HG03520 (cell line): ENCODE measurements at regions not wholly inside any gene's neighbourhood (a gene's known extent, or its start where the extent isn't known, plus 50 kb on each side); places are given as distances from the start of the nearest gene placed in this dataset.
A peak's percentile ranks its signal among the peaks of the same experiment; 100 is the strongest.

Source experiments
- ATAC-seq: cut with Tn5 transposase; IDR thresholded peaks from one replicate; pipeline ENCODE4 v1.9.1; 2021; ENCODE audit warnings: mild to moderate bottlenecking, moderate library complexity; ENCODE audit not compliant: unreplicated experiment

DNA sequence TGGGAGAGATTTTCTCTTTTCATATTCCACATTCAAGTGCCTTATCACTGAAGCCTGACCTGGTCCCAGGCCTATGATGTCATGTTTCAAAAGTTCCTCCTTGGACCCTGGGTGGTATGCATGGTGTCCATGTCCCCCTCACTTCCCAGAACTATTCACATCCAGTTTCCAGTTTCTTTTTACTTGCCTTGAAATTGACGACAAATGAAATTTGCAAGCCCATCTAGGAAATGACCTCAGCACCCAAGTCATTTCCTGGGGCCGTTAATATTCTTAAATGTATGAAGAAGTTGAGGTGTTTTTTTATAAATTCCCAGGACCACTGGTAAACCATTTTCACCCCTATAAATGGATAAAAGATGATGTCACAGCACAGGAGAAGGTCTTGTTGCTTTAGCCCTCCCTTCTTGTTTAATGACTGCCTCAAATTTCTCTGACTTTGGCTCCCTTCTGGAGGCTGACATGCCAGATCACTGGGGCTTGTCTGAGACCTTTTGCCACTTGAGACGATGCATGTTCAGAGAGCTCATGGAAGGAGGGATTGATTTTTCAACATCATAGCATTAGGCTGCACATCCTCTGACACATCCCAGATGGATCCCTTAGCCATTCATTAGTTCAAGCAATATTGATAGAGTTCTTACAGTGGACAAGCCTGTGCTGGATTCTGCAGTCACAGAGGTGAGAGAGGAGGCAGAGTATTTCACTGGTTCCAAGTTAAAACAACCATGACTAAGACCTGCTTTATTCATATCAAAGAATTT is 221.3 kb downstream of the PLPP3 start:
- no peak for ATAC-seq

- ATAC-seq: no peak
Observed at GRCh38 chr1:56356376-56356990, 222.9 kb downstream of the PLPP3 start.

GRCh38 chr1:56355918-56356317 is 223.4 kb downstream of the PLPP3 start:
- no peak for ATAC-seq

GRCh38 chr1:56355422-56355821 is 223.9 kb downstream of the PLPP3 start:
- no peak for ATAC-seq

DNA sequence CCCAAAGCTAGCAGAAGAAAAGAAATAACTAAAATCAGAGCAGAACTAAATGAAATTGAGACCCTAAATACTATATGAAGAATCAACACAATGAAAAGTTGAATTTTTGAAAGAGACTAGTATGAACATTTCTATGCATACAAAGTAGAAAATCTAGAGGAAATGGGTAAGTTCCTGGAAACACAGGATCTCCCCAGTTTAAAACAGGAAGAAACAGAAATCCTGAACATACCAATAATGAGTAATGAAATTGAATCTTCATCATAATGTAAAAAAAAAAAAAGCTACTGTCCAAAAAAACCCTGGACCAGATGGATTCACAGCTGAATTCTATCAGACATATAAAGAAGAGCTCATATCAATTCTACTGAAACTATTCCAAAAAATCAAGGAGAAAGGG is 233.5 kb downstream of the PLPP3 start:
- no peak for ATAC-seq

DNA sequence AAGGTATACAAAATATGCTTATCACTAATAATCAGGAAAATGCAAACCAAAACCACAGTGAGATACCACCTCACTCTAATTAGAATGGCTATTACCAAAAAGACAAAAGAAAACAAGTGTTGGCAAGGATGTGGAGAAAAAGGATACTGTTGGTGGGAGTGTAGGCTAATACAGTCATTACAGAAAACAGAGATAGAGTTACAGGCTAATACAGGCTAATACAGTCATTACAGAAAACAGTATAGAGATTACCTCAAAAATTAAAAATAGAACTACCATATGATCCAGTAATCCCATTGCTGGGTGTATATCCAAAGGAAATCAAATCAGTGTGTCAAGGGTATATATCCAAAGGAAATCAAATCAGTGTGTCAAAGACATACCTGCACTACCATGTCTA is 238.4 kb downstream of the PLPP3 start:
- ATAC-seq: no peak

GRCh38 chr1:56339786-56340465 is 239.4 kb downstream of the PLPP3 start:
- no peak for ATAC-seq

DNA sequence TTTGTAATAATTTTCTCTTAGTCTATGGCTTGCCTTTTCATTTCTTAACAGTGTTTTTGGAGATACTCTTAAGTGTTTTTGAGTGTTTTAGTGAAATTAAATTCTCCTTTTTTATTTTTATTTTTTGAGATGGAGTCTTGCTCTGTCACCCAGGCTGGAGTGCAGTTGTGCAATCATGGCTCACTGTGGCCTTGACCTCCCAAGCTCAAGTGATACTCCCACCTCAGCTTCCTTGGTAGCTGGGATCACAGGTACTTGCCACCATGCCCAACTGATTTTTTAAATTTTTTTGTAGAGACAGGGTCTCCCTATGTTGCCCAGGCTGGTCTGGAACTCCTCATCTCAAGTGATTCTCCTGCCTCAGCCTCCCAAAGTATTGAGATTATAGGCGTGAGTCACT is 240.3 kb downstream of the PLPP3 start:
- ATAC-seq: no peak

DNA sequence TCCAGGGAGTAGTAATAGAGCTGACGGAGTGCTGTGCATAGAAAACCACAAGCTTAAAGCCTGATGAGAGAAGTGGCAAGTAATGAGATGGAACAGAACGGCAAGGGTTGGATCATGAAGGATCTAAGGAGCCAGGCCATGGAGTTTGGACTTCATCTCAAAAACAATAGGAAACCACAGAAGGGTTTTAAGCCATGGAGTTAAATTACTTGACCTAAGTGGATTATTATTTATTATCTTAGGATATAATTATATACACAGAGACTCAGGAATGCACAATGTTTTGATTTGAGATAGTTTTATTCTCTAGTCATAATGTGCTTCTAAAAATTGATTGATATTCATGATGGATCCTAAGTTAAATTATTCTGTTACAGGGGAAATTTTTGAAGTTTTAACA is 242.4 kb downstream of the PLPP3 start:
- no peak for ATAC-seq

DNA sequence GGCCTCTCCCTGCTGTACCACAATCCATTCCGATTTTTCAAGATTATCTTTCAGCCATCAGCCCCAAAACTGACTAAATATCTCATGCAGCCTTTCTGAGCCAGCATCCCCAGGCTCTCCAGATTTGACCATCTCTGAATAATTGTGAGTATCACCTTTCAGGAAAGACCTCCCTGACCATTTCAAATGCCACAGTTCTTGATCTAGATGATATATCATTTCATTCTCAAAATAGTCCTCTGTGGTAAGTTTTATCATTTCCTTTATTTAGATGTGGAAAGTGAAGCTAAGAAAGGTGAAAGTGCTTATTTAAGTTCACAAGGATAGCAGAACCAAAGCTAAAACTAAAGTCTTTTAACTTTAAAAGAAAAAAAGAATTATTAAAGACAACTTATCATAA is 244.0 kb downstream of the PLPP3 start:
- ATAC-seq: no peak

DNA sequence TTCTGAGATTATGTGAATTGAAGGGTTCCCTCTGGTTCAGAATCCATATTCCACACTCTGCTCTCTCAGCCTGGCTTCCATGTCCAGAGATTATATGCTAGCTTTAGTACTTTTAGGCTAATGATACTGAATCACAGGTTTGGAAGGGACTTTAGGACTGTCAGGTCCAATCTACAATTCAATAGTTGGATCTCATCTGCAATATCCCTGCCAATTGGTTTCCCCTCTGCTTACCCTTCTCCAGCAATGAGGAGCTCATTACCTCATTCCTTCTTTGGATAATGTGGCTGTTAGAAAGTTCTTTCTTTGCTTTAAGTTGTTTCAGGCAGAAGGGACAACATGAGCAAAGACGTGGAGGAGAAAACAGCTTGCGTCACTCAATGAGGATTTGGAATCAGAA is 245.3 kb downstream of the PLPP3 start:
- ATAC-seq: no peak

DNA sequence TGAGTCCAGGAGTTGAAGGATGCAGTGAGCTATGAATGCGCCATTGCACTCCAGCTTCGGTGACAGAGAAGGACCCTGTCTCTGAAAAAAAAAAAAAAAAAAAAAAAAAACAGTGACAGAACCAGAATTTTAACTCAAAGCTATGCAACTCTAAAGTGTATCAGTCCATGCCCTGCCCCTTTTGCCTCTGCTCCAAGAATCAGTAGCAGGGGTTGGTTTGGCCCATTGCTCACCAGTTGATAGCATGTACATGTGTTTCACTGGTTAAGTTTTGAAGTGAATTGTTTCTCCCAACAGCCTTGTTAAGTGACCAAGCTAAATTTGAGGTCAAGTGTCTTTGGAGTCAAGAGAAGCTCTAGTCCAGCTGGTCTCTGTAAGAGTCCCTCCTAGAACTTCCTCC is 245.9 kb downstream of the PLPP3 start:
- ATAC-seq: no peak

DNA sequence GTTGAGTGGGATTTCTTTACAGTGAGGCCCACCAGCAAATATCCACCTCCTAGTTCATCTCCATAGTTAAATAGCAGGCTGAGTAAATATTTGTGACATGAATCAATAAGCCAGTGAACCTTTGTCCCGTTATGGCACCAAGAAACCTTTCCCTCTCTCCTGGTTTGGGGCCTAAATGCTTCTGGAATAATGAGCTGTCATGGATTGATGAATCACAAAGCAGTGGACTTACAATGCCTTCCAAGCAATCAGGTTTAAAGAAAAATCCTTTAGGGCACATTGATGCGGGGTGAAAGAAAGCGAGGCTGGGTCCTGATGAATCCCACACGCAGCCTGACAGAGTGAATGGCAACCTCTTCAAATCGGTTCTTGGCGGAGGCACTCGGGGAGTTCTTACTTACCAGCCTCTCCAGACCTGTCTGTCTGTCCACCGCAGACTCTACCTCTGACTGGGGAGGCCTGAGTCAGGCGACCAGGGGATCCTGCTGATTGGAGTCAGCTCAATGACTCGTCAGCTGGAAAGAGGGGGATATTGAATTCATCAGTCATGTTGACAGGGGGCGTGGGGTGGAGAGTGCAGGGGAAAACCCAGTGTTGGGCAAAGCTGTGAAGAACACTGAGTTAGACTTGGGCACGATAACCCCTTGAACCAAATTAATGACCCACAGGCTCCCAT is 247.3 kb downstream of the PLPP3 start:
- no peak for ATAC-seq

GRCh38 chr1:56331207-56331891 is 248.0 kb downstream of the PLPP3 start:
- ATAC-seq: no peak

DNA sequence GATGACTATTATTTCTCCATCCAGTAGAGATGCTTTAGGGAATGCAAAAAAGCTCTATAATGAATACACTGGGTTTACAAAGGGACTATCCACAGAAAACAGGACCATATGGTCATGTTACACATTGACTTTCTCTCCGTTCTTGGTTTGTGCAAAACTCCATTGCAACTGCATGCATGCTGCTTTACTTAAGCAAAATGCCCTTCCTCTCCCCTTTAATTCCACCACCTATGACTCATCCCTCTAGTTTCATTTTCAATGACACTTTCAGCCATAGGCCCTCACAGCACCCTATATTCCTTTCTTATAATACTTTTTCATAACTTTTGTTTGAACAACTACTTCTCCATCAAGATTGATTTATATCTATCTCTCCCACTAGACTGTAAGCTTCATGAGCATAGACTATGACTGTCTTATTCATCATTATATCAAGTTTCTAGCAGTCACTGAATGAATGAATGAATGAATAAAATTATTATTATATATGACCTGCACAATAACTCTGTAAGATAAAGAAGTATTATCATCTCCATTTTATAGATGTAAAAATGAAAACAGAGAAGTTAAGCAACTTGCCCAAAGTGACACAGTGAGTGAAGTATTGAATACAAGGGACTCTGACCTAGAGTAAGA is 248.9 kb downstream of the PLPP3 start:
- ATAC-seq: peak; percentile 91

DNA sequence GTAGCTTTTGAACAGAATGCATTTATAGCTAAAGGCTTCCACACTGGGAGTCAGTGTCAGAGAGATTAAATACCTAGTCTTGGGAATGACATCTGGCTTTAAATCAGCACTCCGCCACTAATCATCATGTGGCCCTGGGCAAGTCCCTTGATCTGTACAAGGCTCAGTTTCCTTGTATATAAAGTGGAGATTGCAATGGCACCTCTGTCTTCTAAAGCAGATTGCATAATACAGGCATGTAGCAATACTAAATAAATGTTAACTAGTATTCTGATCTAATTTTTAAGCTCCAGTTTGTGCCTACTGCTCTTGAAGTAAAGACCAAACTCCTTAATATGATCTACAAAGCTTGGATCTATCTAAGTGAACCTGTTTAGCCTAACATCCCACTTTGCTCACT is 249.4 kb downstream of the PLPP3 start:
- ATAC-seq: no peak

DNA sequence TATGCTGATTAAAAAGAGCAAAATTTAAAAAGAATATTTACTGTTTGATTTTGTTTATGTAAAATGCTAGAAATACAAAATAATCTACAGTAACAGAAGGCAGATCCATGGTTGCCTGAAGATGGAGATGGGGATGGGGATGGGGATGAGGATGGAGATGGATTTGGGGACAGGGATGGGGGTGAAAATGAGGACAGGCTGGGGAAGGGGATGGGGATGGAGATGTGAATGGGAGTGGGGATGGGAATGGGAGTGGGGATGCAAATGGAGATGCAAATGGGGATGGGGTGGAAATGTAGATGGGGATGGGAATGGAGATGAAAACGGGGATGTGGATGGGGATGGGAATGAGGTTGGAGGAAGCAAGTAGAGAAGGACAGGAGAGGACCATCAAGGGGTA is 252.2 kb downstream of the PLPP3 start:
- ATAC-seq: no peak

DNA sequence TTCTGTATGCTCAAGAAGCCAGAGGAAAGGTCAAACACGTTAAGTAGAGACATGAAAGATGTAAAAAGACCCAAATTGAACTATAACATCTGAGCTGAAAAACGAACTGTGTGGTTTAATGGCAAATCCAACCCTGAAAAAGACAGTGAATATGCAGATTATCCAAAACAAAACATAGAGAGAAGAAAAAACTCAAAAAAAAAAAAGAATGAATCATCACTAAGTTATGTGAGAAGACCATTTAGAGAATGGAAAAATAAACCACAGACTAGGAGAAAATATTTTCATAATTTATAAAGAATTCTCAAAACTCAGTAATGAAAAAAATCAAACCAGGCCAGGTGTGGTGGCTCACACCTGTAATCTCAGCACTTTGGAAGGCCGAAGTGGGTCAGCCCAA is 253.3 kb downstream of the PLPP3 start:
- ATAC-seq: no peak

GRCh38 chr1:56324504-56324903 is 254.9 kb downstream of the PLPP3 start:
- ATAC-seq: no peak

DNA sequence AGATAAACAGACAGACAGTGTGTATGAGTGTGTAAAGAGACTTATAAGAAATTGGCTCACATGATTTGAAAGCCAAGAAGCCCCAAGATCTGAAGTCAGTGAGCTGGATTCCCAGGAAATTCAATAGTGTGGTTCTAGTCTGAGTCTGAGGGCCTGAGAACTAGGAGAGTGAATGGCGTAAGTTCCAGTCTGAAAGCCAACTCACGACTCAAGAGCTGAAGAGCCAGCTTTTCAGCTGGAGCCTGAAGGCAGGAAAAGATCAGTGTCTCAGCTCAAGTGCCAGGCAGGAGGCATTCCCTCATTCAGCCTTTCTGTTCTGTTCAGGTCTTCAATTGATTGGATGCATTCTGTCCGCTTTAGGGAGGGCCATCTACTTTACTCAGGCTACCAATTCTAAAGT is 257.2 kb downstream of the PLPP3 start:
- ATAC-seq: no peak

DNA sequence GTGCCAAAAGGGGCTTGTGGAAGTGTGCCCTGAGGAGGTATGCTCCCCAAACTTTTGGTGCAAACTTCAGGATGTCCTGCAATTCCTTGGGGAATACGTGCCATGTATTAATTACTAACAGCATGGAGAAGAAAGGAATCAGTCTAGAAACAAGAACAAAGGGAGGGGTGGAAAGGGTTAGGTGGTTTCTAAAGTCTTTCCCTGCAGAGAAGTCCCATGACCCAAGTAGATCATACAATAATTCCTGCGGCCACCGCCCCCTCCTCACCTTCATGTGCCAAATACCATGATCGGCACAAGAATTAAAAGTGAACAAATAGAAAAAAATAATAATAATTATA is 258.2 kb downstream of the PLPP3 start:
- no peak for ATAC-seq
